ENCODE measurements at regions not wholly inside any gene's neighbourhood (a gene's known extent, or its start where the extent isn't known, plus 50 kb on each side); places are given as distances from the start of the nearest gene placed in this dataset.
A peak's percentile ranks its signal among the peaks of the same experiment; 100 is the strongest.

- Histone ChIP-seq H3K4me3 (ENCODE audit: insufficient read depth, low read depth, low read length) (no peak overlapping the region), H3K4me2 (ENCODE audit: low read depth, low read length) (no peak overlapping the region; the same call in 1 of the 2 replicates), H3K18ac (ENCODE audit: low read depth, low read length) (no peak overlapping the region; the same call in 1 of the 2 replicates), H2BK120ac (ENCODE audit: low read depth, low read length) (no peak overlapping the region), H2AK5ac (ENCODE audit: low read depth, low read length) (no peak overlapping the region), H2BK20ac (ENCODE audit: low read depth, low read length) (no peak overlapping the region), H3K4me1 (ENCODE audit: control insufficient read depth, insufficient read depth, low read length) (peaks cover 5% of the 10 kb centered on the region; the same call in 1 of the 2 replicates), H3K9me1 (ENCODE audit: insufficient read depth, low read length) (no peaks in the 10 kb centered on the region), H3K27me3 (ENCODE audit: control insufficient read depth, insufficient read depth, low read length) (no peaks in the 10 kb centered on the region; the same call in 1 of the 2 replicates), H3K23ac (ENCODE audit: low read depth, low read length) (no peak overlapping the region), H3K9ac (ENCODE audit: low read depth, low read length) (no peak overlapping the region), H3K79me1 (ENCODE audit: low read depth in 1 of 2, low read length in 2 of 2) (no peaks in the 10 kb centered on the region), H2BK15ac (ENCODE audit: low read depth, low read length) (no peak overlapping the region), H3K9me3 (ENCODE audit: control insufficient read depth, insufficient read depth, low read length) (no peaks in the 10 kb centered on the region), H3K36me3 (ENCODE audit: control insufficient read depth, insufficient read depth, low read length) (no peaks in the 10 kb centered on the region), H3K27ac (ENCODE audit: insufficient read depth, low read length) (peak overlapping the region; percentile 52; the same call in 1 of the 2 replicates), H4K5ac (ENCODE audit: low read depth, low read length) (no peak overlapping the region), H4K20me1 (ENCODE audit: insufficient read depth, low read length) (no peaks in the 10 kb centered on the region), H3K4ac (ENCODE audit: low read depth, low read length) (no peak overlapping the region), H3K56ac (ENCODE audit: extremely low read depth, insufficient read depth, low read length) (no peak overlapping the region), H4K8ac (ENCODE audit: low read depth in 2 of 2, low read length in 2 of 2) (no peak overlapping the region), H3K14ac (replicated peaks; ENCODE audit: low read depth, low read length) (no peak overlapping the region), H2AFZ (replicated peaks; ENCODE audit: low read length, poor library complexity) (no peak overlapping the region), H2AK9ac (replicated peaks; ENCODE audit: low read depth, low read length, poor library complexity) (no peak overlapping the region), H2BK5ac (ENCODE audit: low read depth, low read length, poor library complexity, severe bottlenecking) (no peak overlapping the region), H4K91ac (ENCODE audit: insufficient read depth, low read depth, low read length) (no peak overlapping the region)
- intact Hi-C loops (cut with micrococcal nuclease) (no loop called here), in situ Hi-C loops (cut with MboI; ENCODE audit: low sequenced_read_pairs) (no loop called here), dilution Hi-C loops (cut with HindIII; ENCODE audit: low sequenced_read_pairs, unreplicated experiment) (no loop called here)
- ChIA-PET CTCF (no interaction called here), POLR2A (ENCODE audit: unreplicated experiment) (no interaction called here)
- DNase-seq (no peak), ATAC-seq (ENCODE audit: low read depth) (no peak; the same call in 1 of the 2 replicates)
- BruUV-seq (replicated peaks), result no TSS peak
- TF ChIP-seq NFE2L2 (IDR thresholded peaks at IDR 0.05; ENCODE audit: low read depth, low read length), result no peak
- TF ChIP-seq CEBPB (IDR thresholded peaks at IDR 0.05; ENCODE audit: low read depth, low read length), result no peak
- no peak for TF ChIP-seq MAFK (IDR thresholded peaks at IDR 0.05; ENCODE audit: low read depth, low read length)
- TF ChIP-seq RAD21 (IDR thresholded peaks at IDR 0.05; ENCODE audit: low read length), result no peak
- TF ChIP-seq SMC3 (IDR thresholded peaks at IDR 0.05; ENCODE audit: low read depth, low read length), result no peak
- TF ChIP-seq BHLHE40 (IDR thresholded peaks at IDR 0.05; ENCODE audit: low read depth, low read length), result no peak
- no peak for TF ChIP-seq MXI1 (IDR thresholded peaks at IDR 0.05; ENCODE audit: borderline replicate concordance, low read depth, low read length)
- no peak for TF ChIP-seq ELK1 (IDR thresholded peaks at IDR 0.05; ENCODE audit: borderline replicate concordance, low read depth, low read length)
- TF ChIP-seq MAZ (IDR thresholded peaks at IDR 0.05; ENCODE audit: borderline replicate concordance, low read depth, low read length), result no peak
- TF ChIP-seq RCOR1 (IDR thresholded peaks at IDR 0.05; ENCODE audit: insufficient replicate concordance, low read length), result no peak
These were observed 100.3 kb upstream of the WASF3 start for GRCh38 chr13:26457212-26457611.

All from IMR-90 (cell line).